H9 (cell line): ENCODE measurements at regions not wholly inside any gene's neighbourhood (a gene's known extent, or its start where the extent isn't known, plus 50 kb on each side); places are given as distances from the start of the nearest gene placed in this dataset.

Experiments used
- DNase-seq: peaks from one replicate; pipeline ENCODE4 v3.0.0-alpha.2; 2017
- H2AFZ ChIP-seq: one replicate; pipeline ENCODE4 v1.6.1; 2013; ENCODE audit warnings: mild to moderate bottlenecking, low read length, control low read depth, moderate library complexity
- H2AK5ac ChIP-seq: 2 replicates; pipeline ENCODE4 v1.6.1; 2013; ENCODE audit warnings: low read length, control low read depth, mixed read lengths; ENCODE audit not compliant: insufficient read length
- H2BK120ac ChIP-seq: one replicate; pipeline ENCODE4 v1.6.1; 2013; ENCODE audit warnings: low read depth, mild to moderate bottlenecking, low read length, control low read depth, inconsistent platforms; ENCODE audit not compliant: poor library complexity, severe bottlenecking
- H2BK12ac ChIP-seq: 2 replicates; pipeline ENCODE4 v1.6.1; 2013; ENCODE audit warnings: low read length, control low read depth, mixed read lengths, low read depth; ENCODE audit not compliant: insufficient read length
- H2BK15ac ChIP-seq: 2 replicates; pipeline ENCODE4 v1.6.1; 2013; ENCODE audit warnings: low read depth, low read length, control low read depth
- H2BK20ac ChIP-seq: one replicate; pipeline ENCODE4 v1.6.1; 2013; ENCODE audit warnings: low read depth, mild to moderate bottlenecking, low read length, control low read depth, inconsistent platforms; ENCODE audit not compliant: poor library complexity, severe bottlenecking
- H2BK5ac ChIP-seq: 2 replicates; pipeline ENCODE4 v1.6.1; 2013; ENCODE audit warnings: low read length, control low read depth, mixed read lengths; ENCODE audit not compliant: insufficient read length
- H3K14ac ChIP-seq: 2 replicates; pipeline ENCODE4 v1.6.1; 2013; ENCODE audit warnings: low read length, control low read depth; ENCODE audit not compliant: insufficient read depth
- H3K18ac ChIP-seq: 2 replicates; pipeline ENCODE4 v1.6.1; 2013; ENCODE audit warnings: low read depth, mild to moderate bottlenecking, mixed read lengths, low read length, control low read depth; ENCODE audit not compliant: insufficient read length
- H3K23ac ChIP-seq: 2 replicates; pipeline ENCODE4 v1.6.1; 2013; ENCODE audit warnings: low read length, control low read depth, mixed read lengths, low read depth; ENCODE audit not compliant: insufficient read length
- H3K23me2 ChIP-seq: 2 replicates; pipeline ENCODE4 v1.6.1; 2013; ENCODE audit warnings: low read depth, mild to moderate bottlenecking, mixed read lengths, low read length, control low read depth; ENCODE audit not compliant: insufficient read length, poor library complexity, severe bottlenecking
- H3K27ac ChIP-seq: 2 replicates; pipeline ENCODE4 v1.5.1; 2013; ENCODE audit warnings: low read length, control low read depth, mixed read lengths, low read depth; ENCODE audit not compliant: insufficient read length
- H3K27me3 ChIP-seq: 2 replicates; pipeline ENCODE4 v1.6.1; 2013; ENCODE audit warnings: low read length, control low read depth, inconsistent platforms; ENCODE audit not compliant: insufficient read depth
- H3K4ac ChIP-seq: 2 replicates; pipeline ENCODE4 v1.6.1; 2013; ENCODE audit warnings: low read depth, mild to moderate bottlenecking, control low read depth, inconsistent platforms, low read length, moderate library complexity
- H3K4me1 ChIP-seq: 2 replicates; pipeline ENCODE4 v1.6.1; 2013; ENCODE audit warnings: low read length, control low read depth, inconsistent platforms; ENCODE audit not compliant: insufficient read depth
- H3K4me2 ChIP-seq: 2 replicates; pipeline ENCODE4 v1.6.1; 2013; ENCODE audit warnings: low read length, control low read depth, mixed read lengths; ENCODE audit not compliant: insufficient read length, insufficient read depth
- H3K56ac ChIP-seq: 2 replicates; pipeline ENCODE4 v1.6.1; 2013; ENCODE audit warnings: low read depth, mild to moderate bottlenecking, mixed read lengths, low read length, control low read depth; ENCODE audit not compliant: insufficient read length
- H3K79me1 ChIP-seq: 2 replicates; pipeline ENCODE4 v1.6.1; 2013; ENCODE audit warnings: low read depth, mild to moderate bottlenecking, moderate library complexity, low read length, control low read depth, inconsistent platforms; ENCODE audit not compliant: insufficient read depth, poor library complexity, severe bottlenecking
- H3K79me2 ChIP-seq: 2 replicates; pipeline ENCODE4 v1.6.1; 2013; ENCODE audit warnings: low read length, control low read depth, inconsistent platforms; ENCODE audit not compliant: insufficient read depth
- H3K9ac ChIP-seq: 2 replicates; pipeline ENCODE4 v1.6.1; 2013; ENCODE audit warnings: low read length, control low read depth, mixed read lengths; ENCODE audit not compliant: insufficient read length; ENCODE audit errors: extremely low read depth
- H3K9me3 ChIP-seq: one replicate; pipeline ENCODE4 v1.6.1; 2013; ENCODE audit warnings: low read depth, low read length, inconsistent platforms; ENCODE audit not compliant: control insufficient read depth
- H3T11ph ChIP-seq: one replicate; pipeline ENCODE4 v1.6.1; 2013; ENCODE audit warnings: mild to moderate bottlenecking, low read length, control low read depth, inconsistent platforms
- H4K20me1 ChIP-seq: one replicate; pipeline ENCODE4 v1.6.1; 2013; ENCODE audit not compliant: control insufficient read depth, insufficient read length, insufficient read depth
- H4K5ac ChIP-seq: 2 replicates; pipeline ENCODE4 v1.6.1; 2013; ENCODE audit warnings: low read depth, mild to moderate bottlenecking, mixed read lengths, low read length, control low read depth; ENCODE audit not compliant: insufficient read length
- H4K8ac ChIP-seq: replicated peaks from 2 replicates; pipeline ENCODE4 v1.6.1; 2013; ENCODE audit warnings: low read length, control low read depth, mixed read lengths, low read depth; ENCODE audit not compliant: insufficient read length
- H4K91ac ChIP-seq: 2 replicates; pipeline ENCODE4 v1.6.1; 2013; ENCODE audit warnings: low read depth, mild to moderate bottlenecking, moderate library complexity, mixed read lengths, low read length, control low read depth; ENCODE audit not compliant: insufficient read length
- H3K27ac Mint-ChIP-seq, 3 experiments: 2 replicates in 2 of 3; 3 replicates in 1 of 3; pipeline ENCODE4 v1.8.0; 2020 to 2021; ENCODE audit warnings: mixed read lengths in 3 of 3, mild to moderate bottlenecking in 1 of 3, moderate library complexity in 1 of 3
- H3K27me3 Mint-ChIP-seq: 2 replicates; pipeline ENCODE4 v1.8.0; 2021; ENCODE audit warnings: low read depth, mild to moderate bottlenecking, moderate library complexity, mixed read lengths
- H3K36me3 Mint-ChIP-seq, 3 experiments: 2 replicates in 2 of 3; 3 replicates in 1 of 3; pipeline ENCODE4 v1.8.0; 2020 to 2021; ENCODE audit warnings: low read depth in 3 of 3, mixed read lengths in 3 of 3; ENCODE audit not compliant: insufficient read depth in 1 of 3
- H3K4me1 Mint-ChIP-seq, 2 experiments: 2 replicates each; pipeline ENCODE4 v1.8.0; 2020; ENCODE audit warnings: mixed read lengths in 2 of 2
- H3K4me3 Mint-ChIP-seq, 2 experiments: 2 replicates in 1 of 2; 3 replicates in 1 of 2; pipeline ENCODE4 v1.8.0; 2020 to 2021; ENCODE audit warnings: mild to moderate bottlenecking in 2 of 2, mixed read lengths in 2 of 2, moderate library complexity in 1 of 2
- H3K9me3 Mint-ChIP-seq, 2 experiments: 2 replicates in 1 of 2; 3 replicates in 1 of 2; pipeline ENCODE4 v1.8.0; 2020; ENCODE audit warnings: mild to moderate bottlenecking in 2 of 2, mixed read lengths in 2 of 2, moderate library complexity in 1 of 2
- WGBS: extraction: QIAGEN DNeasy Blood & Tissue Kit; methylation state at CpG from one replicate; pipeline ENCODE4 v1.1.7; 2013; ENCODE audit warnings: missing lambda C conversion rate, low lambda C conversion rate, mixed read lengths; ENCODE audit not compliant: insufficient read length; ENCODE audit errors: extremely low coverage; 5-methylcytosine and 5-hydroxymethylcytosine counted together
- TF ChIP-seq, protein P1 (sequence below): fragments of 200-600 bp; sonication (generic); conservative IDR thresholded peaks from 3 replicates; pipeline ENCODE4 v1.8.0; 2021; ENCODE audit warnings: antibody characterized with exemption, mild to moderate bottlenecking

DNA sequence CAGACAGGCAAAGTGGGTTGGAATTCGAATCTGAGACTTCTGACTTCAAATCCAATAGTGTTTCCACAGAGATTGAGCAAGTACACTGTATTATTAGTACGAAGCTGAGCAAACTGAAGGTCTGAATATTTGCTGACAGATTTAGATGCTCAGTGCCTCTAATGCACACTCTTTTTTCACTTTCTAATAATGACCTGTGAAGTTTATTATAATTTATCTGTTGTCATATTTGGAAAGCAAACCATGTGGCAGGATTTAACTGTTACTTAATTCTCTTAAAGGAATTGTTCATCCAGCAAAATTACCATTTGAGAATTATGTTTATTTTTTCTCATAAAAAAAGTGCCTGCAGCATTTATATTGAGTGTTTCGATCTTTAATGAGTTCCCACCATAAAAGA, 277.3 kb downstream of the DMRT2 start:
- H3K4me1 Mint-ChIP-seq = no peaks in the 10 kb centered on the region
- H3K36me3 Mint-ChIP-seq = no peaks in the 10 kb centered on the region
- Histone ChIP-seq H3K27ac (no peak overlapping the region), H3K9me3 (no peaks in the 10 kb centered on the region), H4K8ac (no peak overlapping the region), H4K91ac (no peak overlapping the region), H3K4me2 (no peak overlapping the region), H3K23me2 (no peaks in the 10 kb centered on the region), H2BK120ac (no peak overlapping the region), H3T11ph (no peak overlapping the region), H3K4me1 (no peaks in the 10 kb centered on the region), H3K79me2 (no peaks in the 10 kb centered on the region), H3K56ac (no peak overlapping the region), H2AFZ (no peak overlapping the region), H3K9ac (no peak overlapping the region), H3K4ac (no peak overlapping the region), H4K5ac (no peak overlapping the region), H3K79me1 (no peaks in the 10 kb centered on the region), H2BK12ac (no peak overlapping the region), H4K20me1 (no peaks in the 10 kb centered on the region), H2BK15ac (no peak overlapping the region), H2BK5ac (no peak overlapping the region), H3K23ac (no peak overlapping the region), H2BK20ac (no peak overlapping the region), H3K27me3 (no peaks in the 10 kb centered on the region), H3K18ac (no peak overlapping the region), H2AK5ac (no peak overlapping the region), H3K14ac (no peak overlapping the region)
- DNase-seq = no peak
- WGBS = no CpG with 5 or more reads among the region's 3 CpGs
- no peak overlapping the region for H3K4me3 Mint-ChIP-seq
- H3K27ac Mint-ChIP-seq = no peak overlapping the region
- TF ChIP-seq, protein P1, sequence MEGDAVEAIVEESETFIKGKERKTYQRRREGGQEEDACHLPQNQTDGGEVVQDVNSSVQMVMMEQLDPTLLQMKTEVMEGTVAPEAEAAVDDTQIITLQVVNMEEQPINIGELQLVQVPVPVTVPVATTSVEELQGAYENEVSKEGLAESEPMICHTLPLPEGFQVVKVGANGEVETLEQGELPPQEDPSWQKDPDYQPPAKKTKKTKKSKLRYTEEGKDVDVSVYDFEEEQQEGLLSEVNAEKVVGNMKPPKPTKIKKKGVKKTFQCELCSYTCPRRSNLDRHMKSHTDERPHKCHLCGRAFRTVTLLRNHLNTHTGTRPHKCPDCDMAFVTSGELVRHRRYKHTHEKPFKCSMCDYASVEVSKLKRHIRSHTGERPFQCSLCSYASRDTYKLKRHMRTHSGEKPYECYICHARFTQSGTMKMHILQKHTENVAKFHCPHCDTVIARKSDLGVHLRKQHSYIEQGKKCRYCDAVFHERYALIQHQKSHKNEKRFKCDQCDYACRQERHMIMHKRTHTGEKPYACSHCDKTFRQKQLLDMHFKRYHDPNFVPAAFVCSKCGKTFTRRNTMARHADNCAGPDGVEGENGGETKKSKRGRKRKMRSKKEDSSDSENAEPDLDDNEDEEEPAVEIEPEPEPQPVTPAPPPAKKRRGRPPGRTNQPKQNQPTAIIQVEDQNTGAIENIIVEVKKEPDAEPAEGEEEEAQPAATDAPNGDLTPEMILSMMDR = no peak
- peaks cover 3% of the 10 kb centered on the region for H3K27me3 Mint-ChIP-seq
- H3K9me3 Mint-ChIP-seq = peaks cover 0 to 21% of the 10 kb centered on the region in 2 experiments; a peak in 2 of 5 replicates
